HepG2 (cell line): ENCODE measurements at regions not wholly inside any gene's neighbourhood (a gene's known extent, or its start where the extent isn't known, plus 50 kb on each side); places are given as distances from the start of the nearest gene placed in this dataset.

Experiments
- ATAC-seq: fragments of 200-7000 bp; cut with Tn5 transposase; 3 replicates; pipeline ENCODE4 v1.9.1; 2020; ENCODE audit warnings: mild to moderate bottlenecking, moderate library complexity
- BruUV-seq: library from RNA; stranded (reverse); fragments of 400-500 nt; replicated peaks from 2 replicates; lab custom pipeline; 2021; lab: Mats Ljungman, UMichigan
- CTCF ChIA-PET: fragments of 300-600 bp; formaldehyde crosslinking; extraction: SDS; loops from one replicate; lab custom pipeline; 2021; ENCODE audit warnings: low total read pairs, inconsistent platforms, low intra/inter-chr PET ratio; lab: Yijun Ruan, JAX
- POLR2A ChIA-PET: fragments of 350-600 bp; sonication (Branson Sonifier 250); formaldehyde crosslinking; loops from one replicate; lab custom pipeline; 2020; ENCODE audit warnings: antibody characterized with exemption, inconsistent platforms; lab: Yijun Ruan, JAX
- DNase-seq: peaks from one replicate; pipeline ENCODE4 v3.0.0-alpha.2; 2015; ENCODE audit warnings: low spot score
- FAIRE-seq: peaks from 3 replicates; lab custom pipeline; 2011; peaks lifted over from hg19 to GRCh38; lab: Jason Lieb, UNC
- H2AFZ ChIP-seq: one replicate; pipeline ENCODE4 v1.6.1; 2011; ENCODE audit warnings: low read length, inconsistent platforms
- H3K27ac ChIP-seq: fragments of 300-600 bp; 3 replicates; pipeline ENCODE4 v1.8.0; 2011; ENCODE audit warnings: mixed run types, mild to moderate bottlenecking, mixed read lengths, low read length, inconsistent platforms; ENCODE audit not compliant: insufficient read depth; ENCODE audit errors: extremely low read length
- H3K27me3 ChIP-seq, 2 experiments: fragments of 200-600 bp in 1 of 2; 2 replicates in 1 of 2; 3 replicates in 1 of 2; pipeline versions ENCODE4 v1.6.0 to v1.8.0; 2011; ENCODE audit warnings: low read length in 2 of 2, mild to moderate bottlenecking in 2 of 2, moderate library complexity in 2 of 2, inconsistent platforms in 1 of 2; ENCODE audit not compliant: insufficient read depth in 2 of 2, control insufficient read depth in 1 of 2
- H3K36me3 ChIP-seq, 2 experiments: fragments of 200-600 bp in 1 of 2; replicated peaks in 1 of 2; 2 replicates in 1 of 2; 3 replicates in 1 of 2; pipeline versions ENCODE4 v1.5.1 to v1.8.0; 2011; ENCODE audit warnings: low read length in 2 of 2, inconsistent platforms in 1 of 2; ENCODE audit not compliant: insufficient read depth in 2 of 2, control insufficient read depth in 1 of 2
- H3K4me1 ChIP-seq: 2 replicates; pipeline ENCODE4 v1.5.1; 2012; ENCODE audit warnings: low read length, inconsistent platforms; ENCODE audit not compliant: insufficient read depth
- H3K4me2 ChIP-seq: 2 replicates; pipeline ENCODE4 v1.6.0; 2011; ENCODE audit warnings: low read depth, low read length, inconsistent platforms
- H3K4me3 ChIP-seq, 3 experiments: fragments of 200-600 bp in 1 of 3; sonication (generic), shearing (Covaris generic) in 1 of 3; replicated peaks in 1 of 3; 2 replicates each; pipeline ENCODE4 v1.5.1; 2011 to 2016; ENCODE audit warnings: low read length in 3 of 3, inconsistent platforms in 2 of 3, low read depth in 2 of 3, mild to moderate bottlenecking in 2 of 3, control low read depth in 1 of 3, mixed read lengths in 1 of 3; ENCODE audit not compliant: insufficient read depth in 1 of 3
- H3K79me2 ChIP-seq: one replicate; pipeline ENCODE4 v1.6.1; 2011; ENCODE audit warnings: low read length, inconsistent platforms; ENCODE audit not compliant: insufficient read depth
- H3K9ac ChIP-seq: 2 replicates; pipeline ENCODE4 v1.6.0; 2011; ENCODE audit warnings: mild to moderate bottlenecking, low read depth, low read length, inconsistent platforms; ENCODE audit not compliant: insufficient read depth
- H3K9me3 ChIP-seq: 2 replicates; pipeline ENCODE4 v1.5.1; 2012; ENCODE audit warnings: mild to moderate bottlenecking, low read length
- H4K20me1 ChIP-seq: 2 replicates; pipeline ENCODE4 v1.6.0; 2011; ENCODE audit warnings: inconsistent platforms, mild to moderate bottlenecking, low read length, moderate library complexity; ENCODE audit not compliant: insufficient read depth
- ATF5 ChIP-seq: sonication (generic); formaldehyde crosslinking; IDR thresholded peaks from 2 replicates; pipeline ENCODE4 v1.4.0; 2020; ENCODE audit warnings: mild to moderate bottlenecking, low read depth, missing genetic modification reagents
- DDIT3 ChIP-seq: sonication (generic); formaldehyde crosslinking; IDR thresholded peaks from 2 replicates; pipeline ENCODE4 v1.4.0; 2020; ENCODE audit warnings: mild to moderate bottlenecking, missing genetic modification reagents
- MIER3 ChIP-seq: IDR thresholded peaks from 2 replicates; pipeline ENCODE4 v1.6.1; 2016; ENCODE audit warnings: missing compliant biosample characterization, borderline replicate concordance
- MYC ChIP-seq: sonication (generic); formaldehyde crosslinking; IDR thresholded peaks from 2 replicates; pipeline ENCODE4 v1.9.0; 2021; ENCODE audit warnings: missing genetic modification reagents, borderline replicate concordance
- NCOA2 ChIP-seq: sonication (generic); formaldehyde crosslinking; IDR thresholded peaks from 2 replicates; pipeline ENCODE4 v1.8.0; 2022; ENCODE audit warnings: inconsistent platforms
- NFYC ChIP-seq: IDR thresholded peaks from 2 replicates; pipeline ENCODE4 v1.6.1; 2016; ENCODE audit warnings: missing genetic modification reagents, missing compliant biosample characterization
- ZBED4 ChIP-seq: sonication (generic); formaldehyde crosslinking; IDR thresholded peaks from 2 replicates; pipeline ENCODE4 v1.4.0; 2020; ENCODE audit warnings: missing genetic modification reagents, borderline replicate concordance
- ZBTB26 ChIP-seq: IDR thresholded peaks from 2 replicates; pipeline ENCODE4 v1.6.1; 2016; ENCODE audit warnings: missing compliant biosample characterization, missing genetic modification reagents, borderline replicate concordance
- ZBTB4 ChIP-seq: sonication (generic); formaldehyde crosslinking; IDR thresholded peaks from 2 replicates; pipeline ENCODE4 v1.4.0; 2020; ENCODE audit warnings: missing genetic modification reagents, mild to moderate bottlenecking, borderline replicate concordance
- ZNF644 ChIP-seq: IDR thresholded peaks from 2 replicates; pipeline ENCODE4 v1.6.1; 2016; ENCODE audit warnings: low read depth
- ZNF724P ChIP-seq: sonication (generic); formaldehyde crosslinking; IDR thresholded peaks from 2 replicates; pipeline ENCODE4 v1.8.0; 2022; ENCODE audit warnings: missing genetic modification reagents, borderline replicate concordance
- ZNF749 ChIP-seq: sonication (generic); formaldehyde crosslinking; IDR thresholded peaks from 2 replicates; pipeline ENCODE4 v1.8.0; 2022; ENCODE audit warnings: mild to moderate bottlenecking, missing genetic modification reagents, moderate library complexity, borderline replicate concordance
- in situ Hi-C: cut with HindIII; loops from 2 replicates; pipeline ENCODE4 v1.10.0; 2017; ENCODE audit warnings: low pct_unique_long_range_greater_than_20kb; ENCODE audit not compliant: extremely low pct_ligation_motif_present
- intact Hi-C: fragments of 100-400 bp; cut with micrococcal nuclease; formaldehyde crosslinking; loops from one replicate; pipeline ENCODE4 v1.10.0; 2022; ENCODE audit not compliant: unreplicated experiment

GRCh38 chr12:18979401-18980126 is 150.0 kb upstream of the PLEKHA5 start (continued):
- TF ChIP-seq ZBED4 (no peak), DDIT3 (CRISPR knock-in tag) (no peak), ZNF644 (CRISPR knock-in tag) (no peak), MIER3 (CRISPR knock-in tag) (no peak), MYC (CRISPR knock-in tag) (no peak)

GRCh38 chr12:18981732-18982131 is 147.8 kb upstream of the PLEKHA5 start:
- DNase-seq, result no peak
- intact Hi-C loops, result no loop called here

More at GRCh38 chr12:18981732-18982131, 147.8 kb upstream of the PLEKHA5 start:
- no TSS peak for BruUV-seq
- no peaks in the 10 kb centered on the region for H3K4me1 ChIP-seq
- no peak for TF ChIP-seq ATF5 (CRISPR knock-in tag)
- no peak for TF ChIP-seq ZBTB4 (CRISPR knock-in tag)
- TF ChIP-seq NCOA2 (CRISPR knock-in tag), result no peak
- no peak for TF ChIP-seq ZNF749 (CRISPR knock-in tag)
- TF ChIP-seq NFYC (CRISPR knock-in tag), result no peak
- TF ChIP-seq ZBTB26 (CRISPR knock-in tag), result no peak
- no peak for TF ChIP-seq ZNF724P (CRISPR knock-in tag)
- no peaks in the 10 kb centered on the region for H3K9me3 ChIP-seq
- H2AFZ ChIP-seq, result no peak overlapping the region
- H3K9ac ChIP-seq, result no peak overlapping the region
- no peak for FAIRE-seq
- no peaks in the 10 kb centered on the region for H3K27me3 ChIP-seq
- H3K4me3 ChIP-seq, result no peak overlapping the region
- ChIA-PET POLR2A (no interaction called here), CTCF (no interaction called here)
- H3K4me2 ChIP-seq, result no peak overlapping the region
- H3K27ac ChIP-seq, result no peak overlapping the region
- ATAC-seq, result no peak
- H4K20me1 ChIP-seq, result no peaks in the 10 kb centered on the region
- H3K36me3 ChIP-seq, result no peaks in the 10 kb centered on the region
- H3K79me2 ChIP-seq, result no peaks in the 10 kb centered on the region
- in situ Hi-C loops, result no loop called here
